Activated CD8-positive, alpha-beta T cell treated with anti-CD3 and anti-CD28 coated beads for 36 hours (primary cell): ENCODE measurements at regions not wholly inside any gene's neighbourhood (a gene's known extent, or its start where the extent isn't known, plus 50 kb on each side); places are given as distances from the start of the nearest gene placed in this dataset.

ENCODE experiments used
- ATAC-seq: fragments of 200-7000 bp; cut with Tn5 transposase; one replicate; pipeline ENCODE4 v1.10.0; 2021; ENCODE audit warnings: mild to moderate bottlenecking, moderate library complexity
- CTCF ChIA-PET: fragments of 350-600 bp; sonication (Branson Sonifier 250); formaldehyde crosslinking; loops from one replicate; lab custom pipeline; 2021; ENCODE audit warnings: antibody characterized with exemption; lab: Charles Lee
- POLR2A ChIA-PET: fragments of 350-600 bp; sonication (Branson Sonifier 250); formaldehyde crosslinking; loops from one replicate; lab custom pipeline; 2021; ENCODE audit warnings: antibody characterized with exemption; lab: Charles Lee
- DNase-seq: peaks from one replicate; pipeline ENCODE4 v3.0.0-alpha.2; 2020
- H3K27ac Mint-ChIP-seq: one replicate; pipeline ENCODE4 v1.8.0; 2021; ENCODE audit warnings: mild to moderate bottlenecking, mixed read lengths
- H3K27me3 Mint-ChIP-seq: one replicate; pipeline ENCODE4 v1.8.0; 2021; ENCODE audit warnings: mixed read lengths
- H3K36me3 Mint-ChIP-seq: one replicate; pipeline ENCODE4 v1.8.0; 2021; ENCODE audit warnings: low read depth, mixed read lengths
- H3K4me1 Mint-ChIP-seq: one replicate; pipeline ENCODE4 v1.8.0; 2021; ENCODE audit warnings: low read depth, mixed read lengths
- H3K4me3 Mint-ChIP-seq: one replicate; pipeline ENCODE4 v1.8.0; 2021; ENCODE audit warnings: mild to moderate bottlenecking, moderate library complexity, mixed read lengths
- H3K9me3 Mint-ChIP-seq: one replicate; pipeline ENCODE4 v1.8.0; 2021; ENCODE audit warnings: mixed read lengths
- CTCF ChIP-seq: fragments of 200-600 bp; IDR thresholded peaks from one replicate; pipeline ENCODE4 v1.8.0; 2022; ENCODE audit warnings: antibody characterized with exemption, mild to moderate bottlenecking
- intact Hi-C: fragments of 100-400 bp; cut with micrococcal nuclease; formaldehyde crosslinking; loops from one replicate; pipeline ENCODE4 v1.10.0; 2022

- no peaks in the 10 kb centered on the region for H3K9me3 Mint-ChIP-seq
- POLR2A ChIA-PET: no interaction called here
- intact Hi-C loops: no loop called here
- CTCF ChIA-PET: no interaction called here
- H3K4me1 Mint-ChIP-seq: no peaks in the 10 kb centered on the region
- no peaks in the 10 kb centered on the region for H3K36me3 Mint-ChIP-seq
- TF ChIP-seq CTCF: no peak
- no peak overlapping the region for H3K27ac Mint-ChIP-seq
- ATAC-seq (no peak), DNase-seq (no peak)
- H3K4me3 Mint-ChIP-seq: no peak overlapping the region
- H3K27me3 Mint-ChIP-seq: no peaks in the 10 kb centered on the region
Observed at GRCh38 chr4:164108971-164109370, 614.5 kb downstream of the TMA16 start.

- ChIA-PET CTCF (no interaction called here), POLR2A (no interaction called here)
- TF ChIP-seq CTCF: no peak
- intact Hi-C loops: no loop called here
- ATAC-seq (no peak), DNase-seq (no peak)
- no peak overlapping the region for H3K27ac Mint-ChIP-seq
- no peaks in the 10 kb centered on the region for H3K4me1 Mint-ChIP-seq
- H3K4me3 Mint-ChIP-seq: no peak overlapping the region
- H3K27me3 Mint-ChIP-seq: no peaks in the 10 kb centered on the region
- H3K9me3 Mint-ChIP-seq: no peaks in the 10 kb centered on the region
- H3K36me3 Mint-ChIP-seq: no peaks in the 10 kb centered on the region
Observed at GRCh38 chr4:164109503-164109902, 615.0 kb downstream of the TMA16 start.

GRCh38 chr4:164115236-164115635, 620.7 kb downstream of the TMA16 start:
- TF ChIP-seq CTCF: no peak
- no peaks in the 10 kb centered on the region for H3K27me3 Mint-ChIP-seq
- POLR2A ChIA-PET: no interaction called here
- peaks cover under 1% of the 10 kb centered on the region for H3K9me3 Mint-ChIP-seq
- H3K36me3 Mint-ChIP-seq: no peaks in the 10 kb centered on the region
- DNase-seq (no peak), ATAC-seq (no peak)
- H3K4me1 Mint-ChIP-seq: no peaks in the 10 kb centered on the region
- intact Hi-C loops: no loop called here
- no peak overlapping the region for H3K27ac Mint-ChIP-seq
- H3K4me3 Mint-ChIP-seq: no peak overlapping the region
- CTCF ChIA-PET: no interaction called here

GRCh38 chr4:164116286-164116685, 621.8 kb downstream of the TMA16 start:
- Mint-ChIP-seq H3K4me1 (no peaks in the 10 kb centered on the region), H3K4me3 (no peak overlapping the region), H3K9me3 (peaks cover 5% of the 10 kb centered on the region), H3K36me3 (no peaks in the 10 kb centered on the region), H3K27ac (no peak overlapping the region), H3K27me3 (no peaks in the 10 kb centered on the region)
- ChIA-PET CTCF (no interaction called here), POLR2A (no interaction called here)
- DNase-seq: no peak
- intact Hi-C loops: no loop called here
- no peak for TF ChIP-seq CTCF
- no peak for ATAC-seq

GRCh38 chr4:164134388-164134787, 619.5 kb upstream of the SMIM31 start:
- H3K4me3 Mint-ChIP-seq: no peak overlapping the region
- intact Hi-C loops: no loop called here
- H3K4me1 Mint-ChIP-seq: no peaks in the 10 kb centered on the region
- H3K27me3 Mint-ChIP-seq: no peaks in the 10 kb centered on the region
- H3K36me3 Mint-ChIP-seq: no peaks in the 10 kb centered on the region
- no peak for TF ChIP-seq CTCF
- H3K9me3 Mint-ChIP-seq: no peaks in the 10 kb centered on the region
- ChIA-PET POLR2A (no interaction called here), CTCF (no interaction called here)
- H3K27ac Mint-ChIP-seq: no peak overlapping the region
- DNase-seq: no peak
- ATAC-seq: no peak
